LoVo (cell line): ENCODE measurements at regions not wholly inside any gene's neighbourhood (a gene's known extent, or its start where the extent isn't known, plus 50 kb on each side); places are given as distances from the start of the nearest gene placed in this dataset.
"Not testable (repeated sequence)": the region's sequence is repeated elsewhere in the genome, so short reads cannot be mapped to it uniquely, and the experiment has no call there.

Experiments
- DNase-seq: peaks from one replicate; pipeline ENCODE4 v3.0.0-alpha.2; 2016; ENCODE audit warnings: low spot score

GRCh38 chr6:144769142-144769541, 484.0 kb downstream of the UTRN start:
- DNase-seq: no peak

GRCh38 chr6:144776031-144776819, 491.1 kb downstream of the UTRN start:
- no peak for DNase-seq

- DNase-seq: no peak
Observed at GRCh38 chr6:144777249-144777648, 492.1 kb downstream of the UTRN start.

GRCh38 chr6:144778056-144778455, 492.9 kb downstream of the UTRN start:
- no peak for DNase-seq

- no peak for DNase-seq
Observed at GRCh38 chr6:144778773-144779492, 493.8 kb downstream of the UTRN start.

GRCh38 chr6:144781836-144782235, 496.7 kb downstream of the UTRN start:
- no peak for DNase-seq

- no peak for DNase-seq
Observed at GRCh38 chr6:144782634-144783033, 497.5 kb downstream of the UTRN start.

GRCh38 chr6:144785056-144785455, 499.9 kb downstream of the UTRN start:
- DNase-seq: no peak

GRCh38 chr6:144786825-144787224, 501.7 kb downstream of the UTRN start:
- no peak for DNase-seq

- no peak for DNase-seq
Observed at GRCh38 chr6:144793744-144794143, 508.6 kb downstream of the UTRN start.

GRCh38 chr6:144795022-144795421, 509.9 kb downstream of the UTRN start:
- DNase-seq: not testable (repeated sequence)

- no peak for DNase-seq
Observed at GRCh38 chr6:144796070-144796469, 510.9 kb downstream of the UTRN start.

- peak; percentile 64 for DNase-seq
Observed at GRCh38 chr6:144797881-144798589, 512.9 kb downstream of the UTRN start.

- no peak for DNase-seq
Observed at GRCh38 chr6:144804246-144804790, 519.2 kb downstream of the UTRN start.

- no peak for DNase-seq
Observed at GRCh38 chr6:144805049-144805448, 519.9 kb downstream of the UTRN start.

- DNase-seq: no peak
Observed at GRCh38 chr6:144806222-144806621, 521.1 kb downstream of the UTRN start.

GRCh38 chr6:144809120-144809519, 524.0 kb downstream of the UTRN start:
- DNase-seq: peak; percentile 28

- DNase-seq: no peak
Observed at GRCh38 chr6:144809969-144810368, 524.8 kb downstream of the UTRN start.

- no peak for DNase-seq
Observed at GRCh38 chr6:144811140-144811539, 526.0 kb downstream of the UTRN start.

- DNase-seq: peak; percentile 17
Observed at GRCh38 chr6:144816936-144817335, 531.8 kb downstream of the UTRN start.

- no peak for DNase-seq
Observed at GRCh38 chr6:144820270-144820669, 535.1 kb downstream of the UTRN start.

- no peak for DNase-seq
Observed at GRCh38 chr6:144823131-144823530, 538.0 kb downstream of the UTRN start.

GRCh38 chr6:144824018-144824417, 538.9 kb downstream of the UTRN start:
- DNase-seq: no peak
